KMS-11 (cell line): ENCODE measurements at regions not wholly inside any gene's neighbourhood (a gene's known extent, or its start where the extent isn't known, plus 50 kb on each side); places are given as distances from the start of the nearest gene placed in this dataset.

Source experiments
- H2AFZ ChIP-seq: fragments of 200-600 bp; sonication (generic); 2 replicates; pipeline ENCODE4 v1.6.1; 2016; ENCODE audit warnings: antibody characterized with exemption, mixed run types, low read depth
- H3K27ac ChIP-seq: fragments of 200-600 bp; sonication (generic); 2 replicates; pipeline ENCODE4 v1.6.1; 2016; ENCODE audit warnings: mild to moderate bottlenecking, mixed run types
- H3K27me3 ChIP-seq: fragments of 200-600 bp; sonication (generic); 2 replicates; pipeline ENCODE4 v1.6.1; 2017; ENCODE audit warnings: mild to moderate bottlenecking, low read depth, mixed run types, moderate library complexity; ENCODE audit not compliant: insufficient read depth
- H3K36me3 ChIP-seq: fragments of 200-600 bp; sonication (generic); 2 replicates; pipeline ENCODE4 v1.6.1; 2017; ENCODE audit warnings: mild to moderate bottlenecking, mixed run types; ENCODE audit not compliant: insufficient read depth
- H3K4me1 ChIP-seq: fragments of 200-600 bp; sonication (generic); 2 replicates; pipeline ENCODE4 v1.6.1; 2016; ENCODE audit warnings: mild to moderate bottlenecking, low read depth, mixed run types; ENCODE audit not compliant: poor library complexity, severe bottlenecking
- H3K4me2 ChIP-seq: fragments of 200-600 bp; sonication (generic); 2 replicates; pipeline ENCODE4 v1.7.0; 2016; ENCODE audit warnings: mild to moderate bottlenecking, mixed run types
- H3K4me3 ChIP-seq: fragments of 200-600 bp; sonication (generic); IDR thresholded peaks from 2 replicates; pipeline ENCODE4 v1.6.1; 2017; ENCODE audit warnings: low read depth, low read length, mixed read lengths; ENCODE audit not compliant: insufficient read depth
- H3K79me2 ChIP-seq: fragments of 200-600 bp; sonication (generic); 2 replicates; pipeline ENCODE4 v1.6.1; 2016; ENCODE audit warnings: low read depth, mixed run types; ENCODE audit not compliant: insufficient read depth
- H3K9ac ChIP-seq: fragments of 200-600 bp; sonication (generic); 2 replicates; pipeline ENCODE4 v1.6.1; 2016; ENCODE audit warnings: mild to moderate bottlenecking, mixed run types
- H4K20me1 ChIP-seq: fragments of 200-600 bp; sonication (generic); 2 replicates; pipeline ENCODE4 v1.6.1; 2016; ENCODE audit warnings: mild to moderate bottlenecking, mixed run types; ENCODE audit not compliant: insufficient read depth
- CTCF ChIP-seq: fragments of 200-600 bp; sonication (generic); conservative IDR thresholded peaks from 2 replicates; pipeline ENCODE4 v1.6.1; 2017; ENCODE audit warnings: low read depth, mild to moderate bottlenecking, antibody characterized with exemption, low read length, moderate library complexity, mixed read lengths

- H3K4me2 ChIP-seq: no peak overlapping the region
- H3K9ac ChIP-seq: no peak overlapping the region
- H3K36me3 ChIP-seq: no peaks in the 10 kb centered on the region
- peaks cover 24% of the 10 kb centered on the region for H3K4me1 ChIP-seq
- no peak for TF ChIP-seq CTCF
- no peaks in the 10 kb centered on the region for H3K27me3 ChIP-seq
- no peaks in the 10 kb centered on the region for H3K79me2 ChIP-seq
- H4K20me1 ChIP-seq: no peaks in the 10 kb centered on the region
- no peak overlapping the region for H2AFZ ChIP-seq
- H3K27ac ChIP-seq: no peak overlapping the region
- no peak overlapping the region for H3K4me3 ChIP-seq
These were observed 52.0 kb upstream of the GRAMD1B start for GRCh38 chr11:123378096-123378495.

GRCh38 chr11:123377355-123377754 lies 52.7 kb upstream of the GRAMD1B start:
- no peak overlapping the region for H3K27ac ChIP-seq
- no peaks in the 10 kb centered on the region for H3K27me3 ChIP-seq
- H3K4me3 ChIP-seq: no peak overlapping the region
- H3K4me2 ChIP-seq: no peak overlapping the region
- TF ChIP-seq CTCF: no peak
- H3K79me2 ChIP-seq: no peaks in the 10 kb centered on the region
- H3K36me3 ChIP-seq: no peaks in the 10 kb centered on the region
- H2AFZ ChIP-seq: no peak overlapping the region
- H3K4me1 ChIP-seq: peaks cover 17% of the 10 kb centered on the region
- no peaks in the 10 kb centered on the region for H4K20me1 ChIP-seq
- H3K9ac ChIP-seq: no peak overlapping the region

GRCh38 chr11:123375832-123376231 lies 54.2 kb upstream of the GRAMD1B start:
- peaks cover 2% of the 10 kb centered on the region for H3K4me1 ChIP-seq
- no peaks in the 10 kb centered on the region for H3K79me2 ChIP-seq
- H2AFZ ChIP-seq: no peak overlapping the region
- no peak overlapping the region for H3K27ac ChIP-seq
- no peaks in the 10 kb centered on the region for H3K27me3 ChIP-seq
- H4K20me1 ChIP-seq: no peaks in the 10 kb centered on the region
- H3K36me3 ChIP-seq: no peaks in the 10 kb centered on the region
- H3K4me2 ChIP-seq: no peak overlapping the region
- no peak overlapping the region for H3K9ac ChIP-seq
- H3K4me3 ChIP-seq: no peak overlapping the region
- no peak for TF ChIP-seq CTCF

GRCh38 chr11:123374622-123374968 lies 55.5 kb upstream of the GRAMD1B start:
- Histone ChIP-seq H3K27me3 (no peaks in the 10 kb centered on the region), H3K36me3 (no peaks in the 10 kb centered on the region), H3K4me1 (no peaks in the 10 kb centered on the region), H3K4me2 (no peak overlapping the region), H3K27ac (no peak overlapping the region), H3K79me2 (no peaks in the 10 kb centered on the region), H3K9ac (no peak overlapping the region), H3K4me3 (no peak overlapping the region), H4K20me1 (no peaks in the 10 kb centered on the region), H2AFZ (no peak overlapping the region)
- TF ChIP-seq CTCF: no peak
